ENCODE measurements at regions not wholly inside any gene's neighbourhood (a gene's known extent, or its start where the extent isn't known, plus 50 kb on each side); places are given as distances from the start of the nearest gene placed in this dataset.

GRCh38 chr15:98451236-98451635, 197.1 kb upstream of the IGF1R start:
- Histone ChIP-seq H3K9me3 (ENCODE audit: control insufficient read depth in 2 of 3, low read length in 3 of 3) (no peaks in the 10 kb centered on the region), H3K4me3 (ENCODE audit: low read length) (no peak overlapping the region), H3K4me1 (ENCODE audit: control insufficient read depth in 2 of 2, insufficient read depth in 2 of 2, low read length in 2 of 2) (no peaks in the 10 kb centered on the region), H3K27ac (ENCODE audit: low read depth, low read length) (no peak overlapping the region), H3K27me3 (ENCODE audit: control insufficient read depth in 2 of 2, insufficient read depth in 2 of 2, low read length in 2 of 2) (no peaks in the 10 kb centered on the region), H3K36me3 (ENCODE audit: control insufficient read depth in 2 of 3, insufficient read depth in 3 of 3, low read length in 3 of 3) (no peaks in the 10 kb centered on the region)
- peaks cover 0 to 7% (median 0%) of the 10 kb centered on the region in 7 donors for H3K4me1 Mint-ChIP-seq
- peaks cover 0 to 2% (median 0%) of the 10 kb centered on the region in 11 donors for H3K9me3 Mint-ChIP-seq
- ChIA-PET CTCF (interaction anchor here (0.6 kb wide), 1 partner anchor 430 kb away, joined by 3 read pairs; no protein-coding TSS in a partner anchor), POLR2A (no interaction called here)
- no peak for DNase-seq
- no peak for ATAC-seq
- no peak overlapping the region for H3K4me3 Mint-ChIP-seq
- no peaks in the 10 kb centered on the region for H3K36me3 Mint-ChIP-seq
- H3K27me3 Mint-ChIP-seq = peaks cover 3 to 10% (median 7%) of the 10 kb centered on the region in 5 donors
- H3K27ac Mint-ChIP-seq = no peak overlapping the region
- intact Hi-C loops (cut with micrococcal nuclease) = no loop called here

- no peak overlapping the region for H3K4me3 ChIP-seq (ENCODE audit: low read length)
- Mint-ChIP-seq H3K4me1 (peaks cover 0 to 7% (median 0%) of the 10 kb centered on the region in 7 donors), H3K4me3 (no peak overlapping the region), H3K36me3 (no peaks in the 10 kb centered on the region), H3K9me3 (peaks cover 0 to under 1% (median 0%) of the 10 kb centered on the region in 11 donors), H3K27me3 (peaks cover 7 to 12% (median 8%) of the 10 kb centered on the region in 5 donors), H3K27ac (no peak overlapping the region)
- H3K27ac ChIP-seq (ENCODE audit: low read depth, low read length) = no peak overlapping the region
- H3K36me3 ChIP-seq (ENCODE audit: control insufficient read depth in 2 of 3, insufficient read depth in 3 of 3, low read length in 3 of 3) = no peaks in the 10 kb centered on the region
- ChIA-PET CTCF (no interaction called here), POLR2A (no interaction called here)
- DNase-seq (no peak), ATAC-seq (no peak)
- H3K4me1 ChIP-seq (ENCODE audit: control insufficient read depth in 2 of 2, insufficient read depth in 2 of 2, low read length in 2 of 2) = no peaks in the 10 kb centered on the region
- H3K9me3 ChIP-seq (ENCODE audit: control insufficient read depth in 2 of 3, low read length in 3 of 3) = no peaks in the 10 kb centered on the region
- H3K27me3 ChIP-seq (ENCODE audit: control insufficient read depth in 2 of 2, insufficient read depth in 2 of 2, low read length in 2 of 2) = no peaks in the 10 kb centered on the region
- intact Hi-C loops (cut with micrococcal nuclease) = no loop called here
Observed at GRCh38 chr15:98452238-98452637, 196.1 kb upstream of the IGF1R start.

GRCh38 chr15:98455904-98456303, 192.4 kb upstream of the IGF1R start:
- Histone ChIP-seq H3K9me3 (ENCODE audit: control insufficient read depth in 2 of 3, low read length in 3 of 3) (no peaks in the 10 kb centered on the region), H3K36me3 (ENCODE audit: control insufficient read depth in 2 of 3, insufficient read depth in 3 of 3, low read length in 3 of 3) (no peaks in the 10 kb centered on the region), H3K4me1 (ENCODE audit: control insufficient read depth in 2 of 2, insufficient read depth in 2 of 2, low read length in 2 of 2) (no peaks in the 10 kb centered on the region), H3K27me3 (ENCODE audit: control insufficient read depth in 2 of 2, insufficient read depth in 2 of 2, low read length in 2 of 2) (no peaks in the 10 kb centered on the region), H3K27ac (ENCODE audit: low read depth, low read length) (no peak overlapping the region), H3K4me3 (ENCODE audit: low read length) (no peak overlapping the region)
- Mint-ChIP-seq H3K4me1 (no peaks in the 10 kb centered on the region), H3K27me3 (peaks cover 21 to 39% (median 31%) of the 10 kb centered on the region in 5 donors), H3K27ac (no peak overlapping the region), H3K4me3 (no peak overlapping the region), H3K9me3 (no peaks in the 10 kb centered on the region), H3K36me3 (no peaks in the 10 kb centered on the region)
- ChIA-PET CTCF (no interaction called here), POLR2A (no interaction called here)
- ATAC-seq = no peak
- DNase-seq = no peak
- intact Hi-C loops (cut with micrococcal nuclease) = no loop called here

- Mint-ChIP-seq H3K4me3 (no peak overlapping the region), H3K27me3 (peaks cover 0 to 27% (median 18%) of the 10 kb centered on the region in 5 donors), H3K27ac (no peak overlapping the region), H3K36me3 (peaks cover 3 to 26% (median 8%) of the 10 kb centered on the region in 5 donors), H3K9me3 (peaks cover 5 to 47% (median 24%) of the 10 kb centered on the region in 11 donors), H3K4me1 (no peaks in the 10 kb centered on the region)
- Histone ChIP-seq H3K36me3 (ENCODE audit: control insufficient read depth in 2 of 3, insufficient read depth in 3 of 3, low read length in 3 of 3) (no peaks in the 10 kb centered on the region), H3K27ac (ENCODE audit: low read depth, low read length) (no peak overlapping the region), H3K4me1 (ENCODE audit: control insufficient read depth in 2 of 2, insufficient read depth in 2 of 2, low read length in 2 of 2) (no peaks in the 10 kb centered on the region), H3K9me3 (ENCODE audit: control insufficient read depth in 2 of 3, low read length in 3 of 3) (peaks cover 0 to 16% (median 0%) of the 10 kb centered on the region in 3 experiments), H3K27me3 (ENCODE audit: control insufficient read depth in 2 of 2, insufficient read depth in 2 of 2, low read length in 2 of 2) (no peaks in the 10 kb centered on the region), H3K4me3 (ENCODE audit: low read length) (no peak overlapping the region)
- DNase-seq (no peak), ATAC-seq (no peak)
- ChIA-PET POLR2A (no interaction called here), CTCF (no interaction called here)
- intact Hi-C loops (cut with micrococcal nuclease) = no loop called here
Observed at GRCh38 chr15:98476559-98476958, 171.8 kb upstream of the IGF1R start.

- Histone ChIP-seq H3K9me3 (ENCODE audit: control insufficient read depth in 2 of 3, low read length in 3 of 3) (peaks cover 0 to 19% (median 0%) of the 10 kb centered on the region in 3 experiments), H3K36me3 (ENCODE audit: control insufficient read depth in 2 of 3, insufficient read depth in 3 of 3, low read length in 3 of 3) (no peaks in the 10 kb centered on the region), H3K4me3 (ENCODE audit: low read length) (no peak overlapping the region), H3K4me1 (ENCODE audit: control insufficient read depth in 2 of 2, insufficient read depth in 2 of 2, low read length in 2 of 2) (no peaks in the 10 kb centered on the region), H3K27ac (ENCODE audit: low read depth, low read length) (no peak overlapping the region), H3K27me3 (ENCODE audit: control insufficient read depth in 2 of 2, insufficient read depth in 2 of 2, low read length in 2 of 2) (no peaks in the 10 kb centered on the region)
- peaks cover 4 to 49% (median 21%) of the 10 kb centered on the region in 11 donors for H3K9me3 Mint-ChIP-seq
- ChIA-PET CTCF (no interaction called here), POLR2A (no interaction called here)
- intact Hi-C loops (cut with micrococcal nuclease) = no loop called here
- no peak for DNase-seq
- H3K36me3 Mint-ChIP-seq = peaks cover 3 to 14% (median 5%) of the 10 kb centered on the region in 5 donors
- ATAC-seq = no peak
- H3K27me3 Mint-ChIP-seq = peaks cover 0 to 33% (median 31%) of the 10 kb centered on the region in 5 donors
- no peaks in the 10 kb centered on the region for H3K4me1 Mint-ChIP-seq
- no peak overlapping the region for H3K27ac Mint-ChIP-seq
- H3K4me3 Mint-ChIP-seq = no peak overlapping the region
Observed at GRCh38 chr15:98480844-98481243, 167.5 kb upstream of the IGF1R start.

GRCh38 chr15:98483575-98484130, 164.7 kb upstream of the IGF1R start:
- ChIA-PET POLR2A (no interaction called here), CTCF (no interaction called here)
- H3K36me3 Mint-ChIP-seq = peaks cover 0 to 6% (median 0%) of the 10 kb centered on the region in 5 donors
- Histone ChIP-seq H3K36me3 (ENCODE audit: control insufficient read depth in 2 of 3, insufficient read depth in 3 of 3, low read length in 3 of 3) (no peaks in the 10 kb centered on the region), H3K4me1 (ENCODE audit: control insufficient read depth in 2 of 2, insufficient read depth in 2 of 2, low read length in 2 of 2) (no peaks in the 10 kb centered on the region), H3K9me3 (ENCODE audit: control insufficient read depth in 2 of 3, low read length in 3 of 3) (peaks cover 0 to 8% (median 0%) of the 10 kb centered on the region in 3 experiments), H3K27ac (ENCODE audit: low read depth, low read length) (no peak overlapping the region), H3K27me3 (ENCODE audit: control insufficient read depth in 2 of 2, insufficient read depth in 2 of 2, low read length in 2 of 2) (no peaks in the 10 kb centered on the region), H3K4me3 (ENCODE audit: low read length) (no peak overlapping the region)
- peaks cover 2 to 27% (median 9%) of the 10 kb centered on the region in 11 donors for H3K9me3 Mint-ChIP-seq
- no peak overlapping the region for H3K4me3 Mint-ChIP-seq
- H3K4me1 Mint-ChIP-seq = no peaks in the 10 kb centered on the region
- no peak overlapping the region for H3K27ac Mint-ChIP-seq
- intact Hi-C loops (cut with micrococcal nuclease) = no loop called here
- DNase-seq (no peak), ATAC-seq (no peak)
- peaks cover 2 to 33% (median 31%) of the 10 kb centered on the region in 5 donors for H3K27me3 Mint-ChIP-seq

- H3K4me1 ChIP-seq (ENCODE audit: control insufficient read depth in 2 of 2, insufficient read depth in 2 of 2, low read length in 2 of 2) = no peaks in the 10 kb centered on the region
- H3K9me3 ChIP-seq (ENCODE audit: control insufficient read depth in 2 of 3, low read length in 3 of 3) = peaks cover 0 to 8% (median 0%) of the 10 kb centered on the region in 3 experiments
- intact Hi-C loops (cut with micrococcal nuclease) = no loop called here
- Mint-ChIP-seq H3K9me3 (peaks cover 2 to 26% (median 9%) of the 10 kb centered on the region in 11 donors), H3K27ac (no peak overlapping the region), H3K36me3 (no peaks in the 10 kb centered on the region), H3K4me3 (no peak overlapping the region), H3K4me1 (no peaks in the 10 kb centered on the region), H3K27me3 (peaks cover 2 to 28% (median 21%) of the 10 kb centered on the region in 5 donors)
- ATAC-seq = no peak
- H3K36me3 ChIP-seq (ENCODE audit: control insufficient read depth in 2 of 3, insufficient read depth in 3 of 3, low read length in 3 of 3) = no peaks in the 10 kb centered on the region
- no peak overlapping the region for H3K4me3 ChIP-seq (ENCODE audit: low read length)
- no peaks in the 10 kb centered on the region for H3K27me3 ChIP-seq (ENCODE audit: control insufficient read depth in 2 of 2, insufficient read depth in 2 of 2, low read length in 2 of 2)
- H3K27ac ChIP-seq (ENCODE audit: low read depth, low read length) = no peak overlapping the region
- ChIA-PET CTCF (no interaction called here), POLR2A (no interaction called here)
- DNase-seq = no peak
Observed at GRCh38 chr15:98484914-98485313, 163.4 kb upstream of the IGF1R start.
